Tibial artery (tissue), 4 donors: ENCODE measurements at regions not wholly inside any gene's neighbourhood (a gene's known extent, or its start where the extent isn't known, plus 50 kb on each side); places are given as distances from the start of the nearest gene placed in this dataset.

Experiments
- DNase-seq, 2 donors: peaks; one replicate each; pipeline ENCODE4 v3.0.0-alpha.2; 2019
- H3K27ac ChIP-seq, 2 donors: fragments of 200-600 bp; sonication (generic) in 1 of 2; 1 replicate in 1 of 2; 2 replicates in 1 of 2; pipeline ENCODE4 v1.5.1; 2018 to 2019; ENCODE audit warnings: mild to moderate bottlenecking in 1 of 2
- H3K27me3 ChIP-seq, 2 donors: fragments of 200-600 bp; sonication (generic) in 1 of 2; one replicate each; pipeline versions ENCODE4 v1.5.1 to v1.6.0; 2016 to 2019
- H3K36me3 ChIP-seq, 3 donors: fragments of 200-600 bp; sonication (generic) in 2 of 3; one replicate each; pipeline ENCODE4 v1.5.1; 2016 to 2019; ENCODE audit warnings: mild to moderate bottlenecking in 2 of 3
- H3K4me1 ChIP-seq, 4 donors: fragments of 200-600 bp; sonication (generic) in 2 of 4; 1 replicate in 3 of 4; 2 replicates in 1 of 4; pipeline ENCODE4 v1.5.1; 2016 to 2019
- H3K4me3 ChIP-seq, 2 donors: fragments of 200-600 bp; sonication (generic) in 1 of 2; 1 replicate in 1 of 2; 2 replicates in 1 of 2; pipeline ENCODE4 v1.5.1; 2018 to 2019; ENCODE audit warnings: mild to moderate bottlenecking in 2 of 2
- H3K9me3 ChIP-seq, 3 donors: fragments of 200-600 bp; sonication (generic) in 1 of 3; one replicate each; pipeline ENCODE4 v1.5.1; 2016 to 2019
- intact Hi-C: fragments of 100-400 bp; cut with DNase I; formaldehyde crosslinking; loops from one replicate; pipeline ENCODE4 v1.15.0; 2023; ENCODE audit warnings: low total_unique reads
- TF ChIP-seq, protein P1 (sequence below), 2 experiments: fragments of 200-600 bp in 1 of 2; fragments of 450-650 bp in 1 of 2; IDR thresholded peaks; one replicate each; pipeline ENCODE4 v1.5.1; 2017 to 2019; ENCODE audit warnings: antibody characterized with exemption in 2 of 2, mild to moderate bottlenecking in 1 of 2, moderate library complexity in 1 of 2

GRCh38 chr16:61480250-61480649 is 556.0 kb downstream of the CDH8 start:
- Histone ChIP-seq H3K27me3 (no peaks in the 10 kb centered on the region), H3K9me3 (no peaks in the 10 kb centered on the region), H3K4me3 (no peak overlapping the region), H3K27ac (no peak overlapping the region), H3K36me3 (no peaks in the 10 kb centered on the region), H3K4me1 (no peaks in the 10 kb centered on the region)
- intact Hi-C loops: no loop called here
- TF ChIP-seq, protein P1, sequence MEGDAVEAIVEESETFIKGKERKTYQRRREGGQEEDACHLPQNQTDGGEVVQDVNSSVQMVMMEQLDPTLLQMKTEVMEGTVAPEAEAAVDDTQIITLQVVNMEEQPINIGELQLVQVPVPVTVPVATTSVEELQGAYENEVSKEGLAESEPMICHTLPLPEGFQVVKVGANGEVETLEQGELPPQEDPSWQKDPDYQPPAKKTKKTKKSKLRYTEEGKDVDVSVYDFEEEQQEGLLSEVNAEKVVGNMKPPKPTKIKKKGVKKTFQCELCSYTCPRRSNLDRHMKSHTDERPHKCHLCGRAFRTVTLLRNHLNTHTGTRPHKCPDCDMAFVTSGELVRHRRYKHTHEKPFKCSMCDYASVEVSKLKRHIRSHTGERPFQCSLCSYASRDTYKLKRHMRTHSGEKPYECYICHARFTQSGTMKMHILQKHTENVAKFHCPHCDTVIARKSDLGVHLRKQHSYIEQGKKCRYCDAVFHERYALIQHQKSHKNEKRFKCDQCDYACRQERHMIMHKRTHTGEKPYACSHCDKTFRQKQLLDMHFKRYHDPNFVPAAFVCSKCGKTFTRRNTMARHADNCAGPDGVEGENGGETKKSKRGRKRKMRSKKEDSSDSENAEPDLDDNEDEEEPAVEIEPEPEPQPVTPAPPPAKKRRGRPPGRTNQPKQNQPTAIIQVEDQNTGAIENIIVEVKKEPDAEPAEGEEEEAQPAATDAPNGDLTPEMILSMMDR (IDR thresholded peaks at IDR 0.05): no peak
- no peak for DNase-seq

DNA sequence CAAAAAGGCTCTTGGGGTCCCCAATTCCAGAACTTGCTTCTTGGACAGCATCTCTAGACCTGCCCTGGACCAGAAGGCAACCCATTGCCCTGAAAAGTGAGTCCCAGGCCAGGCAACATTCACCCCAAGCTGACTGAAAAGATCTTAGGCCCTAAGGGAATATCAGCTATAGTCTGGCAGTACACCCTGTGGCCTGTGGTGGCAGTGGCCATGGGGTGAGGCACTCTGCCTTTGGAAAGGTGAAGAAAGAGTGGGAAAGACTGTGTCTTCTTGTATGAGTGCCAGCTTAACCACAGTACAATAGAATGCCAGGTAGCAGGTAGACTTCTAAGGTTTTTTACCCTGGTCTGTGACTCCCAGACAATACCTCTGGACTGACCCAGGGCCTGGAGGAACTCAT is 564.5 kb downstream of the CDH8 start:
- Histone ChIP-seq H3K36me3 (no peaks in the 10 kb centered on the region), H3K27me3 (no peaks in the 10 kb centered on the region), H3K27ac (no peak overlapping the region), H3K9me3 (peaks cover 0 to 4% (median 0%) of the 10 kb centered on the region in 3 donors), H3K4me1 (no peaks in the 10 kb centered on the region), H3K4me3 (no peak overlapping the region)
- intact Hi-C loops: no loop called here
- no peak for DNase-seq
- TF ChIP-seq, protein P1 (IDR thresholded peaks at IDR 0.05): no peak

- Histone ChIP-seq H3K27ac (no peak overlapping the region), H3K36me3 (no peaks in the 10 kb centered on the region), H3K4me3 (no peak overlapping the region), H3K27me3 (no peaks in the 10 kb centered on the region), H3K4me1 (no peaks in the 10 kb centered on the region), H3K9me3 (peaks cover 0 to 4% (median 0%) of the 10 kb centered on the region in 3 donors)
- intact Hi-C loops: no loop called here
- TF ChIP-seq, protein P1 (IDR thresholded peaks at IDR 0.05): no peak
- no peak for DNase-seq
Measured at GRCh38 chr16:61471023-61471422, 565.2 kb downstream of the CDH8 start.

DNA sequence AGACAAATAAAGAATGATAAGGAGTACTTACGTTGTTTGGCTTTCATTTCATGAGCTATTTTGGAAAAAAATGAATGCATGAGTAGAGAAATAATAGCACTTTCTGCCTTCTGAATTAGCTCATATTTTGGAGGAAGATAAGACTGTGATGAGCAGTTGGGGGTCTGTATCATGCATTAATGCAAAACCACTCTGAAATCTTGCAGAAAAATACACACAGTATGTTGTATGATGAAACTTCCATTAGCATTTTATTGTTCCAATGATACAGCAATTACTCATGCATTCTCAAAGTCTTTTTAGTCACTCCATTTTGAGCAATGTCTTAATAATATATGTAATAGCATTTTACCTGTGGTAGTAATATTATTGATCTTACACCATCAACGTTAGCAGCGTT is 571.0 kb downstream of the CDH8 start:
- no peak for DNase-seq
- intact Hi-C loops: no loop called here
- H3K27me3 ChIP-seq: no peaks in the 10 kb centered on the region
- no peaks in the 10 kb centered on the region for H3K9me3 ChIP-seq
- TF ChIP-seq, protein P1 (IDR thresholded peaks at IDR 0.05): no peak
- H3K4me3 ChIP-seq: no peak overlapping the region
- no peak overlapping the region for H3K27ac ChIP-seq
- no peaks in the 10 kb centered on the region for H3K36me3 ChIP-seq
- H3K4me1 ChIP-seq: no peaks in the 10 kb centered on the region

GRCh38 chr16:61460020-61460419 is 576.2 kb downstream of the CDH8 start:
- H3K4me1 ChIP-seq: no peaks in the 10 kb centered on the region
- no peak overlapping the region for H3K27ac ChIP-seq
- no peak for DNase-seq
- H3K4me3 ChIP-seq: no peak overlapping the region
- no peaks in the 10 kb centered on the region for H3K27me3 ChIP-seq
- peaks cover 0 to 4% (median 0%) of the 10 kb centered on the region in 3 donors for H3K9me3 ChIP-seq
- no peaks in the 10 kb centered on the region for H3K36me3 ChIP-seq
- TF ChIP-seq, protein P1 (IDR thresholded peaks at IDR 0.05): no peak
- intact Hi-C loops: no loop called here

DNA sequence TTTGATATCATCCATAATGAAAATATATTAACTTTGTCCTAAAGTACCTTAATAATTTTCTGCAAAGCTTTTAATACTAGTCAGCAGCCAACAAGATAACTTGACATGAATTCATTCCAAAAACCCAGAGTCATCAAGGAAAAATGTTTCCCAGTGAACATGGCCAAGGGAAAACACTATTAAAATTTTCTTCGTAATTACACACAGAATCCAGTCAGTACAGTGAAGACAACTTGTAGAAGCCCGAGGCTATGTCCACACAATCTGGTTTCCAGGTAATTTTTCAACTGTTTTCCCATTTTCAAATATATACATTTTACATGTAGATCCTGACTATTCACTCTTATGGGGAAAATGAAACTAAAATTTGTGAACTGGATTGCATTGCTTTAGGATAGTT is 600.9 kb downstream of the CDH8 start:
- Histone ChIP-seq H3K27me3 (no peaks in the 10 kb centered on the region), H3K9me3 (no peaks in the 10 kb centered on the region), H3K36me3 (no peaks in the 10 kb centered on the region), H3K4me1 (no peaks in the 10 kb centered on the region), H3K27ac (no peak overlapping the region), H3K4me3 (no peak overlapping the region)
- DNase-seq: no peak
- TF ChIP-seq, protein P1 (IDR thresholded peaks at IDR 0.05): no peak
- intact Hi-C loops: no loop called here
